ENCODE measurements at regions not wholly inside any gene's neighbourhood (a gene's known extent, or its start where the extent isn't known, plus 50 kb on each side); places are given as distances from the start of the nearest gene placed in this dataset.

DNA sequence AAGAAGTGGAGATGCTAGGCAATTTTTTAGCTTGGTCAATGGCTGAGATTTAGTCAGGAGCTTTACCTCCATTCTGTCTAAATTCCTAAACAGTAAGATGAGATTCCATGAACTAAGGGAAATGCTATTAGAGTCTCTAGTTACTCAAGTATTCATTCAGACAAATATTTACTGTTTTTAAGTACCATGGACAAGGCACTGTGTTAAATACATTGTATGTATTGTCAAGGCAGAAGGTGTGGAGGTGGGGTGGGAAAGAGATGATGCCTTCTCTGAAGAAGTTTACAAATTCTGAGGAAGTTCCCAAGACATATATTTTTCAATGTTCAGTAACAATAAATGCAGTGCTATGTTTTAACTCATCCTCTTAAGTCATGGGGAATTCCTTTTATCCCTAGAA, 459.9 kb upstream of the NMUR2 start:
- TF ChIP-seq, protein P1, sequence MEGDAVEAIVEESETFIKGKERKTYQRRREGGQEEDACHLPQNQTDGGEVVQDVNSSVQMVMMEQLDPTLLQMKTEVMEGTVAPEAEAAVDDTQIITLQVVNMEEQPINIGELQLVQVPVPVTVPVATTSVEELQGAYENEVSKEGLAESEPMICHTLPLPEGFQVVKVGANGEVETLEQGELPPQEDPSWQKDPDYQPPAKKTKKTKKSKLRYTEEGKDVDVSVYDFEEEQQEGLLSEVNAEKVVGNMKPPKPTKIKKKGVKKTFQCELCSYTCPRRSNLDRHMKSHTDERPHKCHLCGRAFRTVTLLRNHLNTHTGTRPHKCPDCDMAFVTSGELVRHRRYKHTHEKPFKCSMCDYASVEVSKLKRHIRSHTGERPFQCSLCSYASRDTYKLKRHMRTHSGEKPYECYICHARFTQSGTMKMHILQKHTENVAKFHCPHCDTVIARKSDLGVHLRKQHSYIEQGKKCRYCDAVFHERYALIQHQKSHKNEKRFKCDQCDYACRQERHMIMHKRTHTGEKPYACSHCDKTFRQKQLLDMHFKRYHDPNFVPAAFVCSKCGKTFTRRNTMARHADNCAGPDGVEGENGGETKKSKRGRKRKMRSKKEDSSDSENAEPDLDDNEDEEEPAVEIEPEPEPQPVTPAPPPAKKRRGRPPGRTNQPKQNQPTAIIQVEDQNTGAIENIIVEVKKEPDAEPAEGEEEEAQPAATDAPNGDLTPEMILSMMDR (IDR thresholded peaks at IDR 0.05), result no peak
- TF ChIP-seq POLR2AphosphoS5 (IDR thresholded peaks at IDR 0.05), result no peak
